ENCODE measurements at regions not wholly inside any gene's neighbourhood (a gene's known extent, or its start where the extent isn't known, plus 50 kb on each side); places are given as distances from the start of the nearest gene placed in this dataset.

DNA sequence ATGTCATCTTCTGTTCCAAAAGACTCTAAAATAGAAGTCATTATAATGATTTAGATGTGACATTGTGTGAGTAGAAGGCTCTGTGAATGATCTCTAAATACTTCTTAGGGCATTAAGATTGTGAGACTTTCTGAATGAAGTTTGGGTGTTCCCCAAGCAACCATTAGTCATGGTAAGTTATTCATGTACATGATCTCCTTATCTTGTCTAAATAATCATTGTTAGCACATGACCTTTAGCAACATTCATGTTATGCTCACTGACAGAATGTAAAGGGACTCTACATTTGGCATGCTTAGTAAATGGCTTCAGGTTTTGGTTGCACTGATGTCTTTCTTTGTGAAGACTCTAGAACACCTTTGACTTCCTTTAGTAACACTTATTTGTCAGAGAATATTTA lies 140.8 kb upstream of the AGA start:
- TF ChIP-seq, protein P1, sequence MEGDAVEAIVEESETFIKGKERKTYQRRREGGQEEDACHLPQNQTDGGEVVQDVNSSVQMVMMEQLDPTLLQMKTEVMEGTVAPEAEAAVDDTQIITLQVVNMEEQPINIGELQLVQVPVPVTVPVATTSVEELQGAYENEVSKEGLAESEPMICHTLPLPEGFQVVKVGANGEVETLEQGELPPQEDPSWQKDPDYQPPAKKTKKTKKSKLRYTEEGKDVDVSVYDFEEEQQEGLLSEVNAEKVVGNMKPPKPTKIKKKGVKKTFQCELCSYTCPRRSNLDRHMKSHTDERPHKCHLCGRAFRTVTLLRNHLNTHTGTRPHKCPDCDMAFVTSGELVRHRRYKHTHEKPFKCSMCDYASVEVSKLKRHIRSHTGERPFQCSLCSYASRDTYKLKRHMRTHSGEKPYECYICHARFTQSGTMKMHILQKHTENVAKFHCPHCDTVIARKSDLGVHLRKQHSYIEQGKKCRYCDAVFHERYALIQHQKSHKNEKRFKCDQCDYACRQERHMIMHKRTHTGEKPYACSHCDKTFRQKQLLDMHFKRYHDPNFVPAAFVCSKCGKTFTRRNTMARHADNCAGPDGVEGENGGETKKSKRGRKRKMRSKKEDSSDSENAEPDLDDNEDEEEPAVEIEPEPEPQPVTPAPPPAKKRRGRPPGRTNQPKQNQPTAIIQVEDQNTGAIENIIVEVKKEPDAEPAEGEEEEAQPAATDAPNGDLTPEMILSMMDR (IDR thresholded peaks at IDR 0.05 in 4 of 5, conservative IDR thresholded peaks at IDR 0.05 in 1 of 5) = no peak
- no peak for TF ChIP-seq POLR2A (IDR thresholded peaks at IDR 0.05)

Measured in gastrocnemius medialis (tissue), 4 donors.